ENCODE measurements at regions not wholly inside any gene's neighbourhood (a gene's known extent, or its start where the extent isn't known, plus 50 kb on each side); places are given as distances from the start of the nearest gene placed in this dataset.

GRCh38 chr12:34210689-34211530 lies 188.6 kb downstream of the ALG10 start:
- TF ChIP-seq CTCF (IDR thresholded peaks at IDR 0.05): no peak
- Mint-ChIP-seq H3K4me3 (ENCODE audit: unreplicated experiment) (no peak overlapping the region), H3K9me3 (ENCODE audit: low read depth) (peaks cover 45% of the 10 kb centered on the region), H3K27me3 (ENCODE audit: low read depth) (no peaks in the 10 kb centered on the region), H3K4me1 (ENCODE audit: low read depth) (no peaks in the 10 kb centered on the region), H3K27ac (ENCODE audit: unreplicated experiment) (no peak overlapping the region), H3K36me3 (ENCODE audit: low read depth) (no peaks in the 10 kb centered on the region)
- no peak for DNase-seq (ENCODE audit: low spot score)

GRCh38 chr12:34212651-34213050 lies 190.4 kb downstream of the ALG10 start:
- peaks cover 35% of the 10 kb centered on the region for H3K9me3 Mint-ChIP-seq (ENCODE audit: low read depth)
- TF ChIP-seq CTCF (IDR thresholded peaks at IDR 0.05): no peak
- no peak overlapping the region for H3K4me3 Mint-ChIP-seq (ENCODE audit: unreplicated experiment)
- no peak for DNase-seq (ENCODE audit: low spot score)
- H3K27ac Mint-ChIP-seq (ENCODE audit: unreplicated experiment): no peak overlapping the region
- H3K36me3 Mint-ChIP-seq (ENCODE audit: low read depth): no peaks in the 10 kb centered on the region
- H3K4me1 Mint-ChIP-seq (ENCODE audit: low read depth): no peaks in the 10 kb centered on the region
- H3K27me3 Mint-ChIP-seq (ENCODE audit: low read depth): no peaks in the 10 kb centered on the region

- Mint-ChIP-seq H3K9me3 (ENCODE audit: low read depth) (peaks cover 33% of the 10 kb centered on the region), H3K4me1 (ENCODE audit: low read depth) (no peaks in the 10 kb centered on the region), H3K27ac (ENCODE audit: unreplicated experiment) (no peak overlapping the region), H3K4me3 (ENCODE audit: unreplicated experiment) (no peak overlapping the region), H3K36me3 (ENCODE audit: low read depth) (no peaks in the 10 kb centered on the region), H3K27me3 (ENCODE audit: low read depth) (no peaks in the 10 kb centered on the region)
- DNase-seq (ENCODE audit: low spot score): no peak
- no peak for TF ChIP-seq CTCF (IDR thresholded peaks at IDR 0.05)
Observed at GRCh38 chr12:34214011-34214410, 191.7 kb downstream of the ALG10 start.

GRCh38 chr12:34215213-34215892 lies 193.1 kb downstream of the ALG10 start:
- Mint-ChIP-seq H3K9me3 (ENCODE audit: low read depth) (peaks cover 23% of the 10 kb centered on the region), H3K27ac (ENCODE audit: unreplicated experiment) (no peak overlapping the region)
- TF ChIP-seq CTCF (IDR thresholded peaks at IDR 0.05): no peak

GRCh38 chr12:34215893-34216285 lies 193.6 kb downstream of the ALG10 start:
- H3K36me3 Mint-ChIP-seq (ENCODE audit: low read depth): no peaks in the 10 kb centered on the region
- H3K27me3 Mint-ChIP-seq (ENCODE audit: low read depth): no peaks in the 10 kb centered on the region
- no peaks in the 10 kb centered on the region for H3K4me1 Mint-ChIP-seq (ENCODE audit: low read depth)
- TF ChIP-seq CTCF (IDR thresholded peaks at IDR 0.05): no peak
- H3K9me3 Mint-ChIP-seq (ENCODE audit: low read depth): peaks cover 20% of the 10 kb centered on the region
- no peak overlapping the region for H3K27ac Mint-ChIP-seq (ENCODE audit: unreplicated experiment)
- no peak overlapping the region for H3K4me3 Mint-ChIP-seq (ENCODE audit: unreplicated experiment)
- DNase-seq (ENCODE audit: low spot score): no peak

More at GRCh38 chr12:34215213-34215892, 193.1 kb downstream of the ALG10 start:
- H3K27me3 Mint-ChIP-seq (ENCODE audit: low read depth): no peaks in the 10 kb centered on the region
- no peak for DNase-seq (ENCODE audit: low spot score)
- no peaks in the 10 kb centered on the region for H3K36me3 Mint-ChIP-seq (ENCODE audit: low read depth)
- H3K4me3 Mint-ChIP-seq (ENCODE audit: unreplicated experiment): no peak overlapping the region
- H3K4me1 Mint-ChIP-seq (ENCODE audit: low read depth): no peaks in the 10 kb centered on the region

Measured in chondrocyte (in vitro differentiated cells).